A673 (cell line): ENCODE measurements at regions not wholly inside any gene's neighbourhood (a gene's known extent, or its start where the extent isn't known, plus 50 kb on each side); places are given as distances from the start of the nearest gene placed in this dataset.

Experiments used
- BruUV-seq: library from RNA; stranded (reverse); fragments of 400-500 nt; replicated peaks from 2 replicates; lab custom pipeline; 2021; lab: Mats Ljungman, UMichigan
- CTCF ChIA-PET: fragments of 300-600 bp; sonication (Branson Sonifier 250); formaldehyde crosslinking; loops from one replicate; lab custom pipeline; 2022; ENCODE audit warnings: antibody characterized with exemption; lab: Charles Lee
- POLR2A ChIA-PET: fragments of 300-600 bp; sonication (Branson Sonifier 250); formaldehyde crosslinking; loops from one replicate; lab custom pipeline; 2022; ENCODE audit warnings: antibody characterized with exemption; ENCODE audit not compliant: low non-redundant PET; lab: Charles Lee
- DNase-seq: peaks from one replicate; pipeline ENCODE4 v3.0.0-alpha.2; 2015; ENCODE audit warnings: low spot score
- H3K27ac ChIP-seq: fragments of 200-600 bp; sonication (generic); 2 replicates; pipeline ENCODE4 v1.5.1; 2016; ENCODE audit warnings: mixed run types, low read depth, mild to moderate bottlenecking, mixed read lengths, antibody characterized with exemption, low read length; ENCODE audit not compliant: poor library complexity, severe bottlenecking
- H3K27me3 ChIP-seq: fragments of 200-600 bp; sonication (generic); replicated peaks from 2 replicates; pipeline ENCODE4 v1.6.1; 2017; ENCODE audit warnings: mixed run types, low read depth, mild to moderate bottlenecking, mixed read lengths, antibody characterized with exemption, low read length; ENCODE audit not compliant: insufficient read depth, poor library complexity
- H3K36me3 ChIP-seq: fragments of 200-600 bp; sonication (generic); 2 replicates; pipeline ENCODE4 v1.6.1; 2016; ENCODE audit warnings: mixed run types, mild to moderate bottlenecking, mixed read lengths, antibody characterized with exemption, low read length; ENCODE audit not compliant: insufficient read depth, poor library complexity, severe bottlenecking
- H3K4me1 ChIP-seq: fragments of 200-600 bp; sonication (generic); 2 replicates; pipeline ENCODE4 v1.6.1; 2017; ENCODE audit warnings: mixed run types, mild to moderate bottlenecking, mixed read lengths, antibody characterized with exemption, low read length; ENCODE audit not compliant: insufficient read depth, poor library complexity, severe bottlenecking
- H3K4me3 ChIP-seq: fragments of 200-600 bp; sonication (generic); 2 replicates; pipeline ENCODE4 v1.5.1; 2016; ENCODE audit warnings: low read depth, mixed run types, mild to moderate bottlenecking, mixed read lengths, low read length; ENCODE audit not compliant: poor library complexity, severe bottlenecking
- H3K9me3 ChIP-seq: fragments of 200-600 bp; sonication (generic); 2 replicates; pipeline ENCODE4 v1.6.1; 2016; ENCODE audit warnings: mixed run types, low read depth, mild to moderate bottlenecking, mixed read lengths, antibody characterized with exemption, low read length; ENCODE audit not compliant: poor library complexity, severe bottlenecking
- CTCF ChIP-seq: fragments of 300-800, 200-600 bp; sonication (generic); conservative IDR thresholded peaks from 2 replicates; pipeline ENCODE4 v1.5.1; 2017; ENCODE audit warnings: low read depth, mild to moderate bottlenecking, antibody characterized with exemption, low read length, moderate library complexity, mixed read lengths
- EZH2 ChIP-seq: fragments of 200-600 bp; sonication (generic); IDR thresholded peaks from 2 replicates; pipeline ENCODE4 v1.6.1; 2017; ENCODE audit warnings: borderline replicate concordance, low read depth, mild to moderate bottlenecking, mixed read lengths, antibody characterized with exemption, low read length; ENCODE audit not compliant: poor library complexity, severe bottlenecking
- intact Hi-C: fragments of 100-400 bp; cut with micrococcal nuclease; formaldehyde crosslinking; loops from one replicate; pipeline ENCODE4 v1.10.0; 2022; ENCODE audit not compliant: unreplicated experiment

- intact Hi-C loops: loop anchor here (5.0 to 10.0 kb wide), 5 partner anchors 472 to 1790 kb away; no protein-coding TSS in a partner anchor
- no peaks in the 10 kb centered on the region for H3K9me3 ChIP-seq
- no peak for DNase-seq
- H3K36me3 ChIP-seq: no peaks in the 10 kb centered on the region
- CTCF ChIA-PET: no interaction called here
- H3K27ac ChIP-seq: no peak overlapping the region
- no peak overlapping the region for H3K4me3 ChIP-seq
- no peaks in the 10 kb centered on the region for H3K27me3 ChIP-seq
- BruUV-seq: no TSS peak
- no peak for TF ChIP-seq EZH2
- no peak for TF ChIP-seq CTCF
- H3K4me1 ChIP-seq: peaks cover 6% of the 10 kb centered on the region
- POLR2A ChIA-PET: no interaction called here
These were observed 54.1 kb upstream of the FAM180A start for GRCh38 chr7:135802697-135803096.

GRCh38 chr7:135801877-135802276 lies 53.3 kb upstream of the FAM180A start:
- CTCF ChIA-PET: no interaction called here
- H3K36me3 ChIP-seq: no peaks in the 10 kb centered on the region
- no peak overlapping the region for H3K4me3 ChIP-seq
- no peak for TF ChIP-seq CTCF
- no peak for TF ChIP-seq EZH2
- no TSS peak for BruUV-seq
- intact Hi-C loops: loop anchor here (1.0 to 10.0 kb wide), 6 partner anchors 207 to 1790 kb away; no protein-coding TSS in a partner anchor
- H3K9me3 ChIP-seq: no peaks in the 10 kb centered on the region
- H3K27me3 ChIP-seq: no peaks in the 10 kb centered on the region
- H3K27ac ChIP-seq: no peak overlapping the region
- POLR2A ChIA-PET: no interaction called here
- no peak for DNase-seq
- peaks cover 6% of the 10 kb centered on the region for H3K4me1 ChIP-seq

- Histone ChIP-seq H3K36me3 (no peaks in the 10 kb centered on the region), H3K4me1 (peaks cover 6% of the 10 kb centered on the region), H3K27ac (no peak overlapping the region), H3K4me3 (no peak overlapping the region), H3K27me3 (no peaks in the 10 kb centered on the region), H3K9me3 (no peaks in the 10 kb centered on the region)
- POLR2A ChIA-PET: no interaction called here
- intact Hi-C loops: loop anchor here (1.0 to 10.0 kb wide), 6 partner anchors 208 to 1791 kb away; no protein-coding TSS in a partner anchor
- CTCF ChIA-PET: interaction anchor here (0.6 kb wide), 1 partner anchor 1073 kb away, joined by 3 read pairs; no protein-coding TSS in a partner anchor
- BruUV-seq: no TSS peak
- DNase-seq: peak; percentile 84
- TF ChIP-seq EZH2 (no peak), CTCF (peak; percentile 87)
These were observed 52.6 kb upstream of the FAM180A start for GRCh38 chr7:135801045-135801693.
